ENCODE measurements at regions not wholly inside any gene's neighbourhood (a gene's known extent, or its start where the extent isn't known, plus 50 kb on each side); places are given as distances from the start of the nearest gene placed in this dataset.

GRCh38 chr2:176500901-176501300, 231.7 kb downstream of the MTX2 start:
- no peak for TF ChIP-seq POLR2A (IDR thresholded peaks at IDR 0.05)
- no peak for TF ChIP-seq CTCF (IDR thresholded peaks at IDR 0.05 in 4 of 5, conservative IDR thresholded peaks at IDR 0.05 in 1 of 5)
